A549 (cell line): ENCODE measurements at regions not wholly inside any gene's neighbourhood (a gene's known extent, or its start where the extent isn't known, plus 50 kb on each side); places are given as distances from the start of the nearest gene placed in this dataset.

Source experiments
- BCL3 ChIP-seq: fragments of >200 bp; sonication (Bioruptor Twin); formaldehyde crosslinking; IDR thresholded peaks from 3 replicates; pipeline ENCODE4 v1.6.1; 2016
- CBX8 ChIP-seq: fragments of 200-600 bp; sonication (generic); IDR thresholded peaks from 2 replicates; pipeline ENCODE4 v1.6.1; 2016
- CHD2 ChIP-seq: fragments of 150-350 bp; IDR thresholded peaks from 2 replicates; pipeline ENCODE4 v1.6.1; 2014; ENCODE audit warnings: low read length; ENCODE audit not compliant: partially characterized antibody
- CTCF ChIP-seq: fragments of >200 bp; sonication (Bioruptor Twin); formaldehyde crosslinking; IDR thresholded peaks from 3 replicates; pipeline ENCODE4 v1.5.1; 2016
- EP300 ChIP-seq, 2 experiments: fragments of >200 bp; sonication (Bioruptor Twin); formaldehyde crosslinking; IDR thresholded peaks; 2 replicates in 1 of 2; 3 replicates in 1 of 2; pipeline ENCODE4 v1.6.1; 2016 to 2017
- ESRRA ChIP-seq: fragments of 150-350 bp; IDR thresholded peaks from 2 replicates; pipeline ENCODE4 v1.6.1; 2014; ENCODE audit warnings: mild to moderate bottlenecking, low read length, borderline replicate concordance
- HDAC2 ChIP-seq: fragments of 200-600 bp; sonication (generic); IDR thresholded peaks from 2 replicates; pipeline ENCODE4 v1.6.1; 2016
- POLR2AphosphoS2 ChIP-seq: conservative IDR thresholded peaks from 2 replicates; pipeline ENCODE4 v1.6.1; 2012; ENCODE audit warnings: low read length, improper control_type of control experiment, inconsistent platforms
- RNF2 ChIP-seq: fragments of 200-600 bp; sonication (generic); IDR thresholded peaks from 2 replicates; pipeline ENCODE4 v1.6.1; 2016; ENCODE audit warnings: low read depth, mild to moderate bottlenecking, antibody characterized with exemption, moderate library complexity, borderline replicate concordance
- SMC3 ChIP-seq: fragments of >200 bp; sonication (Bioruptor Twin); formaldehyde crosslinking; IDR thresholded peaks from 3 replicates; pipeline ENCODE4 v1.6.1; 2018; ENCODE audit warnings: inconsistent platforms

- TF ChIP-seq EP300 (IDR thresholded peaks at IDR 0.05), result no peak
- TF ChIP-seq POLR2AphosphoS2, result no peak
- TF ChIP-seq CTCF, result no peak
- TF ChIP-seq SMC3, result no peak
- no peak for TF ChIP-seq HDAC2
- no peak for TF ChIP-seq CBX8
- no peak for TF ChIP-seq BCL3
- TF ChIP-seq ESRRA, result no peak
- TF ChIP-seq RNF2, result no peak
- no peak for TF ChIP-seq CHD2
Observed at GRCh38 chr4:8708401-8709021, 115.9 kb downstream of the CPZ start.
